GM12878 (cell line): ENCODE measurements at regions not wholly inside any gene's neighbourhood (a gene's known extent, or its start where the extent isn't known, plus 50 kb on each side); places are given as distances from the start of the nearest gene placed in this dataset.

Source experiments
- ATAC-seq: fragments of 200-7000 bp; cut with Tn5 transposase; 3 replicates; pipeline ENCODE4 v1.9.1; 2020; ENCODE audit warnings: mild to moderate bottlenecking, moderate library complexity
- BruUV-seq: library from RNA; stranded (reverse); fragments of 400-500 nt; replicated peaks from 2 replicates; lab custom pipeline; 2021; lab: Mats Ljungman, UMichigan
- CTCF ChIA-PET: fragments of 300-600 bp; sonication (Branson Sonifier 250); formaldehyde crosslinking; extraction: SDS; loops from one replicate; lab custom pipeline; 2021; ENCODE audit warnings: inconsistent platforms; lab: Yijun Ruan, JAX
- POLR2A ChIA-PET: fragments of 350-600 bp; formaldehyde crosslinking; extraction: SDS; loops from one replicate; lab custom pipeline; 2021; ENCODE audit warnings: inconsistent platforms; lab: Charles Lee
- RAD21 ChIA-PET: fragments of 300-600 bp; sonication (Branson Sonifier 250); formaldehyde crosslinking; loops from one replicate; lab custom pipeline; 2023; ENCODE audit warnings: antibody characterized with exemption; ENCODE audit not compliant: unreplicated experiment; lab: Charles Lee
- SMC1A ChIA-PET: fragments of 300-600 bp; sonication (Branson Sonifier 250); formaldehyde crosslinking; loops from one replicate; lab custom pipeline; 2023; ENCODE audit not compliant: unreplicated experiment, uncharacterized antibody; lab: Charles Lee
- DNase-seq: peaks from one replicate; pipeline ENCODE4 v3.0.0-alpha.2; 2011; ENCODE audit warnings: low read depth, low spot score
- FAIRE-seq: peaks from 3 replicates; lab custom pipeline; 2011; peaks lifted over from hg19 to GRCh38; lab: Jason Lieb, UNC
- H2AFZ ChIP-seq: 2 replicates; pipeline ENCODE4 v1.6.0; 2011; ENCODE audit warnings: low read depth, low read length, control low read depth; ENCODE audit not compliant: control insufficient read depth
- H3K27ac ChIP-seq: 2 replicates; pipeline ENCODE4 v1.5.1; 2011; ENCODE audit warnings: control low read depth; ENCODE audit not compliant: control insufficient read depth, insufficient read depth
- H3K27me3 ChIP-seq, 2 experiments: replicated peaks in 1 of 2; 2 replicates each; pipeline versions ENCODE4 v1.6.0 to v1.6.1; 2011; ENCODE audit warnings: low read length in 1 of 2; ENCODE audit not compliant: control insufficient read depth in 2 of 2, insufficient read depth in 2 of 2
- H3K36me3 ChIP-seq, 2 experiments: 2 replicates each; pipeline ENCODE4 v1.5.1; 2011; ENCODE audit warnings: low read length in 1 of 2; ENCODE audit not compliant: control insufficient read depth in 2 of 2, insufficient read depth in 2 of 2
- H3K4me1 ChIP-seq: 2 replicates; pipeline ENCODE4 v1.6.1; 2011; ENCODE audit warnings: mild to moderate bottlenecking, low read length, moderate library complexity, mixed read lengths; ENCODE audit not compliant: control insufficient read depth, insufficient read depth
- H3K4me2 ChIP-seq: 2 replicates; pipeline ENCODE4 v1.6.0; 2011; ENCODE audit warnings: control low read depth; ENCODE audit not compliant: control insufficient read depth, insufficient read depth
- H3K4me3 ChIP-seq: fragments of 200-600 bp; sonication (generic); 2 replicates; pipeline ENCODE4 v1.5.1; 2016
- H3K79me2 ChIP-seq: 2 replicates; pipeline ENCODE4 v1.6.0; 2011; ENCODE audit warnings: low read length; ENCODE audit not compliant: control insufficient read depth, insufficient read depth
- H3K9ac ChIP-seq: 2 replicates; pipeline ENCODE4 v1.8.0; 2011; ENCODE audit warnings: low read length, control low read depth, mixed read lengths; ENCODE audit not compliant: control insufficient read depth, insufficient read depth
- H3K9me3 ChIP-seq: replicated peaks from 3 replicates; pipeline ENCODE4 v1.5.1; 2011; ENCODE audit warnings: mild to moderate bottlenecking, low read length; ENCODE audit not compliant: control insufficient read depth, insufficient read depth
- H4K20me1 ChIP-seq: 2 replicates; pipeline ENCODE4 v1.6.0; 2011; ENCODE audit not compliant: control insufficient read depth, insufficient read depth
- ASH2L ChIP-seq: fragments of 300-600, 200-600 bp; sonication (generic); IDR thresholded peaks from 2 replicates; pipeline ENCODE4 v1.6.1; 2017; ENCODE audit warnings: low read depth, mild to moderate bottlenecking, borderline replicate concordance
- BCL11A ChIP-seq: IDR thresholded peaks from 2 replicates; pipeline ENCODE4 v1.6.1; 2011; ENCODE audit warnings: low read depth, low read length
- BHLHE40 ChIP-seq, 2 experiments: fragments of 450-650 bp in 1 of 2; IDR thresholded peaks; 2 replicates each; pipeline ENCODE4 v1.6.1; 2011 to 2017; ENCODE audit warnings: low read depth in 2 of 2, borderline replicate concordance in 1 of 2, improper control_type of control experiment in 1 of 2, low read length in 1 of 2, mild to moderate bottlenecking in 1 of 2
- CBX3 ChIP-seq: fragments of 200-600 bp; sonication (generic); IDR thresholded peaks from 2 replicates; pipeline ENCODE4 v1.6.1; 2016; ENCODE audit warnings: low read depth, borderline replicate concordance
- CEBPB ChIP-seq, 2 experiments: fragments of 150-350 bp in 1 of 2; IDR thresholded peaks; 2 replicates each; pipeline ENCODE4 v1.6.1; 2012 to 2014; ENCODE audit warnings: low read depth in 2 of 2, low read length in 2 of 2, borderline replicate concordance in 1 of 2, inconsistent platforms in 1 of 2
- DPF2 ChIP-seq: fragments of 450-650 bp; IDR thresholded peaks from 2 replicates; pipeline ENCODE4 v1.6.1; 2017; ENCODE audit warnings: mild to moderate bottlenecking
- ESRRA ChIP-seq: IDR thresholded peaks from 2 replicates; pipeline ENCODE4 v1.6.1; 2012; ENCODE audit warnings: mild to moderate bottlenecking, low read length, improper control_type of control experiment
- ETV6 ChIP-seq, 2 experiments: fragments of 450-650 bp in 1 of 2; IDR thresholded peaks in 1 of 2; conservative IDR thresholded peaks in 1 of 2; 2 replicates each; pipeline ENCODE4 v1.6.1; 2014; ENCODE audit warnings: antibody characterized with exemption in 1 of 2, borderline replicate concordance in 1 of 2, low read depth in 1 of 2, mild to moderate bottlenecking in 1 of 2, moderate library complexity in 1 of 2
- FOXK2 ChIP-seq: fragments of 450-650 bp; IDR thresholded peaks from 2 replicates; pipeline ENCODE4 v1.6.1; 2017; ENCODE audit warnings: mild to moderate bottlenecking, moderate library complexity
- HSF1 ChIP-seq: fragments of 150-350 bp; IDR thresholded peaks from 2 replicates; pipeline ENCODE4 v1.6.1; 2014; ENCODE audit warnings: mild to moderate bottlenecking, low read depth, low read length
- IRF4 ChIP-seq: IDR thresholded peaks from 2 replicates; pipeline ENCODE4 v1.6.1; 2011; ENCODE audit warnings: low read depth, low read length
- NBN ChIP-seq: fragments of 450-650 bp; IDR thresholded peaks from 2 replicates; pipeline ENCODE4 v1.6.1; 2016
- NKRF ChIP-seq: fragments of 450-650 bp; conservative IDR thresholded peaks from 2 replicates; pipeline ENCODE4 v1.6.1; 2017; ENCODE audit warnings: mild to moderate bottlenecking, moderate library complexity
- NRF1 ChIP-seq: conservative IDR thresholded peaks from 2 replicates; pipeline ENCODE4 v1.6.1; 2011; ENCODE audit warnings: mild to moderate bottlenecking, low read depth, low read length, improper control_type of control experiment
- RELB ChIP-seq: fragments of 450-650 bp; IDR thresholded peaks from 2 replicates; pipeline ENCODE4 v1.6.1; 2017; ENCODE audit warnings: low read depth, mild to moderate bottlenecking, moderate library complexity
- RFX5 ChIP-seq: IDR thresholded peaks from 2 replicates; pipeline ENCODE4 v1.6.1; 2011; ENCODE audit warnings: low read depth, low read length, improper control_type of control experiment
- SIN3A ChIP-seq: IDR thresholded peaks from 2 replicates; pipeline ENCODE4 v1.6.1; 2012; ENCODE audit warnings: low read depth, low read length, improper control_type of control experiment
- SPI1 ChIP-seq: IDR thresholded peaks from 2 replicates; pipeline ENCODE4 v1.6.1; 2011; ENCODE audit warnings: low read depth, mild to moderate bottlenecking, low read length, moderate library complexity, borderline replicate concordance; ENCODE audit not compliant: insufficient read depth
- SREBF1 ChIP-seq: IDR thresholded peaks from 2 replicates; pipeline ENCODE4 v1.6.1; 2012; ENCODE audit warnings: mild to moderate bottlenecking, low read length
- TCF12 ChIP-seq: IDR thresholded peaks from 2 replicates; pipeline ENCODE4 v1.6.1; 2011; ENCODE audit warnings: low read depth, mild to moderate bottlenecking, low read length
- in situ Hi-C: fragments of 300-500 bp; cut with MboI; formaldehyde crosslinking; loops from 9 replicates; pipeline ENCODE4 v1.14.3; 2018; ENCODE audit warnings: mixed read lengths
- intact Hi-C: fragments of 100-400 bp; cut with micrococcal nuclease; formaldehyde crosslinking; loops from one replicate; pipeline ENCODE4 v1.14.2; 2022; ENCODE audit not compliant: unreplicated experiment

- ATAC-seq (no peak), FAIRE-seq (no peak), DNase-seq (no peak)
- in situ Hi-C loops: no loop called here
- no peak overlapping the region for H3K4me3 ChIP-seq
- TF ChIP-seq SREBF1 (no peak), CEBPB (IDR thresholded peaks at IDR 0.05; ENCODE audit: borderline replicate concordance in 1 of 2, low read depth in 2 of 2, low read length in 2 of 2) (no peak), BCL11A (no peak), NBN (no peak), ETV6 (conservative IDR thresholded peaks at IDR 0.05 in 1 of 2, IDR thresholded peaks at IDR 0.05 in 1 of 2; ENCODE audit: borderline replicate concordance in 1 of 2, low read depth in 1 of 2) (no peak), SIN3A (no peak), FOXK2 (no peak), NRF1 (no peak), RFX5 (no peak), ESRRA (no peak), ASH2L (no peak), SPI1 (no peak), TCF12 (no peak), IRF4 (no peak), DPF2 (no peak), CBX3 (no peak), RELB (no peak), BHLHE40 (IDR thresholded peaks at IDR 0.05; ENCODE audit: borderline replicate concordance in 1 of 2, low read depth in 2 of 2, low read length in 1 of 2) (no peak), NKRF (no peak), HSF1 (no peak)
- H3K27me3 ChIP-seq: no peaks in the 10 kb centered on the region
- no peak overlapping the region for H3K9ac ChIP-seq
- BruUV-seq: no TSS peak
- no peaks in the 10 kb centered on the region for H3K4me1 ChIP-seq
- intact Hi-C loops: no loop called here
- no peaks in the 10 kb centered on the region; the same call in 2 of the 3 replicates for H3K9me3 ChIP-seq
- ChIA-PET RAD21 (no interaction called here), POLR2A (interaction anchor here (0.5 to 0.7 kb wide), 2 partner anchors 111 to 196 kb away, joined by 3 to 5 read pairs; no protein-coding TSS in a partner anchor), SMC1A (interaction anchor here (1.0 kb wide), 1 partner anchor 11 kb away, joined by 3 read pairs; no protein-coding TSS in a partner anchor), CTCF (interaction anchor here (0.9 kb wide), 1 partner anchor 12 kb away, joined by 3 read pairs; no protein-coding TSS in a partner anchor)
- no peaks in the 10 kb centered on the region for H4K20me1 ChIP-seq
- H3K36me3 ChIP-seq: no peaks in the 10 kb centered on the region
- H2AFZ ChIP-seq: no peak overlapping the region
- H3K79me2 ChIP-seq: no peaks in the 10 kb centered on the region
- H3K27ac ChIP-seq: no peak overlapping the region
- no peak overlapping the region for H3K4me2 ChIP-seq
Observed at GRCh38 chr15:95622843-95623242, 707.7 kb upstream of the NR2F2 start.
